ENCODE measurements at regions not wholly inside any gene's neighbourhood (a gene's known extent, or its start where the extent isn't known, plus 50 kb on each side); places are given as distances from the start of the nearest gene placed in this dataset.
A peak's percentile ranks its signal among the peaks of the same experiment; 100 is the strongest.

DNA sequence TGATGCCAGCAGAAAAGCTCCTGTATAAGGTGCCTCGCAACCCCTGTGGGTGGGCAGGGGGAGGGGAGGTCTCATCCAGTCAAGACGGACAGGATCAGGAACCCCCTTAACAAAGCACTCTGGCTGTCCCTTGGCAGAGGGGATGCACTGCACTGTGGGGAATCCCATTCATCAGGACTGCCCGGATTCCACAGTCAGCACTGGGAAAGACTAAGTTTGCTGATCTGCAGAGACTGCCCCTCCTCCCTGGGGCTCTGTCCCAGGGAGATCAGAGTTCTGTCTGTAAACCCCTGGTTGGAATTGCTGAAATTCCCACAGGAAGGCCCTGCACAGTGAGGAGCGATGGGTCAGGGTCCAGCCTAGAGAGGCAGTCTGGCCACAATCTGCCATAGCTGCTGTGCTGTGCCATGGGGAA lies 149.5 kb upstream of the RBBP8 start:
- no peaks in the 10 kb centered on the region for H3K36me3 Mint-ChIP-seq
- no peaks in the 10 kb centered on the region for H3K9me3 Mint-ChIP-seq
- H3K27ac Mint-ChIP-seq: no peak overlapping the region
- peaks cover 7% of the 10 kb centered on the region for H3K27me3 Mint-ChIP-seq
- no peak overlapping the region for H3K4me3 Mint-ChIP-seq
- H3K4me1 Mint-ChIP-seq: no peaks in the 10 kb centered on the region

DNA sequence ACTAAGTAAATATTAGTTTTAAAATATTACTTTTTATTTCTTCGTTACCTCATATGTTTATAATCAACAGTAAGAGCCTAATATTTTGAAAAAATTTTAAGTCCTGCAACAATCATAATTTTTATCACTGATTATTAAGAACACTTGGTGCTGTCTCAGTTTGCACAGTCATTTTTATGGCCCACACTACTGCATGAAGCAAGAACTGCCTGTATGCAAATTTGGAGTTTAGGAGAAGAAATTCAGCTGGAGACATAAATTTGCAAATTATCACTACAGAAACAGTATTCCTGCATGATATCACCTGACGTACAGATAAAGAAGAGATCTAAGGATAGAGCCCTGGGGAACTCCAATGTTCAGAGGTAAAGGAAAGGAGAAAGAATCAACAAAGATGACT lies 144.1 kb upstream of the RBBP8 start:
- Mint-ChIP-seq H3K27ac (no peak overlapping the region), H3K9me3 (no peaks in the 10 kb centered on the region), H3K4me3 (no peak overlapping the region), H3K4me1 (peaks cover 9 to 22% (median 16%) of the 10 kb centered on the region in 3 donors), H3K36me3 (no peaks in the 10 kb centered on the region), H3K27me3 (peaks cover 7% of the 10 kb centered on the region)

DNA sequence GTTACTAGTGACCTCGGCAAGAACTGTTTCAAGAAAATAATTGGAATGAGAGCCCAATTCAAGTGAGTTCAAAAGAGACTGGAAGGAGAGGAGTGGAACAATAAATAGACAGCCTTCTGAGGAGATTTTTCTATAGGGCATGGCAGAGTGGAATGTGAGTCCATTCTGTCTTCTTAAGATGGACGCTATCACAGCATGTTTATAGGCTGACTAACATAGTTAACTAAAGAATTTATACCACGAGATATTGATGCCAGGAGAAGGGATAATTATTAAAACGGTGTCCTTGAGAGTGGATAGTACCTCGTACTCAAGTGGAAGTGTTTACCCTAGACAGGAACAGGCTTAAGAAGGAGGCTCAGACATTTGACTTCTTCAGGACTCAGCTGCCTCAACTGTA lies 143.5 kb upstream of the RBBP8 start:
- no peaks in the 10 kb centered on the region for H3K9me3 Mint-ChIP-seq
- no peak overlapping the region for H3K27ac Mint-ChIP-seq
- peaks cover 9 to 22% (median 16%) of the 10 kb centered on the region in 3 donors for H3K4me1 Mint-ChIP-seq

GRCh38 chr18:22790545-22791309 lies 142.4 kb upstream of the RBBP8 start:
- Mint-ChIP-seq H3K4me3 (peak overlapping the region in 2 of 4 donors; percentile 39 to 74), H3K36me3 (no peaks in the 10 kb centered on the region), H3K27ac (no peak overlapping the region), H3K9me3 (no peaks in the 10 kb centered on the region), H3K27me3 (peaks cover 7% of the 10 kb centered on the region), H3K4me1 (peaks cover 9 to 22% (median 16%) of the 10 kb centered on the region in 3 donors)

More for the DNA sequence above, 143.5 kb upstream of the RBBP8 start:
- no peak overlapping the region for H3K4me3 Mint-ChIP-seq
- H3K36me3 Mint-ChIP-seq: no peaks in the 10 kb centered on the region
- peaks cover 7% of the 10 kb centered on the region for H3K27me3 Mint-ChIP-seq

DNA sequence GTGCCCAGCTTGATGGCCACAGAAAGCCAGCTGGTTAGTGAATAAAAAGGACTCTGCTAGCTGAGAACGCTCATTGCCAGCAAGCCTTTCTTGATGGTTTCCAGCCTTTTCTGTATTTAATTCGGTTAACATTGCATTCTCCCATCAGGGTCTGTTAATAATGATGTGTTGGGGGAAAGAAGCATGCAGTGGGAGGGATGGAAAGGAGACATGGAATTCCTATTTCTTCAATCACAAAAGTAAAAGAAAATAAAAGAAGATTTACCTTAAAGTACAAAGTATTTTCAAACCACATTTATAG lies 141.9 kb upstream of the RBBP8 start:
- Mint-ChIP-seq H3K27ac (no peak overlapping the region), H3K9me3 (no peaks in the 10 kb centered on the region), H3K4me1 (peaks cover 9 to 22% (median 16%) of the 10 kb centered on the region in 3 donors), H3K4me3 (peak overlapping the region in 2 of 4 donors; percentile 39 to 74), H3K27me3 (peaks cover 7% of the 10 kb centered on the region), H3K36me3 (no peaks in the 10 kb centered on the region)

- H3K36me3 Mint-ChIP-seq: no peaks in the 10 kb centered on the region
These were observed 137.0 kb upstream of the RBBP8 start for GRCh38 chr18:22796113-22796512.

DNA sequence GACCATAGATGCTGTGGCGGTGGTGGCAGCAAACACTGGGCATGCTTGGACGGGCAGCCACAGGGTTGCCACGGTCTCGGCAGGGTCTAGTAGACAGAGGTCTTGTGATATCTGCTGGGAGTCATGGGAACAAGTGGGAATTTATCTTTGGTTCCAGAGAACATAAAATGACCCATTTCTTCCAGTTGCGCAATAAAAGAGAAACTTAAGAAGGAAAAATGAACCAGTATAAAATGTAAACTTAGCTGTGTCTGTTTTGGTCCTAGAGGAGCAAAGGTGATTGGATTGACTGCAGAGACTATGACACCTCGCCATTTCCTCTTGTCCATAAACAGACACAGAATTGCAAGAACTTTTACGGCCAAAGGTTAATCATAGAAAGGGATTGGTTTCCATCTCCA lies 132.6 kb upstream of the RBBP8 start:
- H3K27ac Mint-ChIP-seq: no peak overlapping the region
- H3K4me1 Mint-ChIP-seq: peaks cover 0 to 3% (median 1%) of the 10 kb centered on the region in 3 donors
- H3K36me3 Mint-ChIP-seq: no peaks in the 10 kb centered on the region
- H3K4me3 Mint-ChIP-seq: no peak overlapping the region
- no peaks in the 10 kb centered on the region for H3K9me3 Mint-ChIP-seq
- H3K27me3 Mint-ChIP-seq: peaks cover 1% of the 10 kb centered on the region

More at GRCh38 chr18:22796113-22796512, 137.0 kb upstream of the RBBP8 start:
- Mint-ChIP-seq H3K4me3 (no peak overlapping the region), H3K4me1 (peaks cover 0 to 6% (median 4%) of the 10 kb centered on the region in 3 donors), H3K27me3 (peaks cover 1% of the 10 kb centered on the region), H3K27ac (no peak overlapping the region), H3K9me3 (no peaks in the 10 kb centered on the region)

DNA sequence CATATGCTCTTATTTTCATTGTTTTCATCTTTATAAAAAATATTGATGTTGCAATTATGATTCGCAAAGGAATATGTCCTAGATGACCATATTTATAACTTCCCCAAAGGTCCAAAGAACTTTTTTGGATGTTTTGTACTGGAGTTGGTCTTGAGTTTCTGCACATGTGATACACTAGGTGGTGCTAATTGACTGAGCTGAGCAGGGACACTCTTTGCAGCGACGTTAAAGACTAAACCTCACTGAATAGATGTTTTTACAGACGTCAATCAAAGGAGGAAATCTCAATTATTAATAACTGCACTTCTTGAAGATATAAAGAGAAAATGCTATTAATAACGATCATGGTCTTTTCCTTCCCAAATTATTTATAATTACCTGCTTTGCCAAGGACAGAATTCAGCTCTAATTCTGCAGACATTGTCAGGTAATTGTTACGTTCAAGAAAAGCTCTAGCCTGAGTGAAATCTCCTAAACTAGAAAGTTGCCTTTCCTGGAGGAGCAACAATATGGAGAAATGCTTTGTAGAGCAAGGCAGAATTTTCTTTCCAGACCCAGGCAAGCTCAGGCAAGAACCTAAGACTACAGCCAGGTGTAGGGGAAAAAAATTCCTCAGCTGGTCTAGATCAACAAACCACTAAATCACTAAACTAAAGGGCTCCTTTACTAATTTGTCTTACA lies 119.3 kb upstream of the RBBP8 start:
- peak overlapping the region in 1 of 3 donors; percentile 67 for H3K27ac Mint-ChIP-seq
- H3K4me3 Mint-ChIP-seq: no peak overlapping the region
- no peaks in the 10 kb centered on the region for H3K4me1 Mint-ChIP-seq
- peaks cover 0 to 2% (median 0%) of the 10 kb centered on the region in 3 donors for H3K9me3 Mint-ChIP-seq
- H3K36me3 Mint-ChIP-seq: no peaks in the 10 kb centered on the region
- H3K27me3 Mint-ChIP-seq: peaks cover 12% of the 10 kb centered on the region

- no peaks in the 10 kb centered on the region for H3K36me3 Mint-ChIP-seq
- no peak overlapping the region for H3K27ac Mint-ChIP-seq
- no peaks in the 10 kb centered on the region for H3K4me1 Mint-ChIP-seq
- peaks cover 12% of the 10 kb centered on the region for H3K27me3 Mint-ChIP-seq
- peaks cover 0 to 2% (median 0%) of the 10 kb centered on the region in 3 donors for H3K9me3 Mint-ChIP-seq
- no peak overlapping the region for H3K4me3 Mint-ChIP-seq
These were observed 118.8 kb upstream of the RBBP8 start for GRCh38 chr18:22814329-22814703.

DNA sequence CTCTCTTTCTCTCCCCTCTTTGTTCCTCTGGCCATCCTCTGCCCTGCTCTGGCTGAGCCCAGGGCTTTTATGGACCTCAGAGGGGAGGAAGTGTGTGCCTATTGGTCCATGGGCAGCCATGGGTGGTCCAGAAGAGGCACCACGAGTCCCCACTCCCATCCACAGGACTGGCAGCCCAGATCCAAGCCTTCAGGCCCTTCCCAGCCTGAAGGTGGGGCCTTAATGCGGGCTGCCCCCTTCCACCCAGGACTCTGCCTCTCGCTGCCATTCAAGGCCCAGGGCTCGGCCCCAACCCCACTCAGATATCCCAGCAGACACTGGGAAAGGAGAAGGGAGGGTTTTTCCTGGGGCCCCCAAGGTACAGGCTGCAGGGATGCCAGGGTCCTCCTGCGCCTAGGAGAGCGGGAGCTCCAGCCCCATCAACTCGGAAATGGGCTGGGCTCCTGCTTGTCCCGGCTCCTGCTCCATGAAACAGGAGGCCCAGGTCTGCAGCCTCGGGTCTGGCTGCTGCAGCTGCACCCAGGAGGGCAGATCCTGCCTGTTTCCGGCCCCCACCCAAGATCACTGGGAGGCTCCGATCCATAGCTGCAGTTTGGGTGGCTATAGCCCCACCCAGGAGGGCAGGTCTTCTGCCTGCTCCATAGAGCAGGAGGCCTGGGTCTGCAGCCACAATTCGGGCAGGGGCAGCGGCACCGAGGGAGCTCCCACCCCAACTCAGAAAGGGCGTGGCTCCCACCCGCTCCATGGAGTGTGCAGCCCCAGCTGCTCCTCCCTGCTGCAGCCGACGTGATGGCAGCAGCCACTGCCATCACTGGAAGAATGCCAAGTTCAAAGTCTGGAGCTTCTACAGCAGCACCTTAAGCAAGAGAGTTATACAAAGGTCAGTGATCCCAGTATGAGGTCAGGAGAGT lies 116.6 kb upstream of the RBBP8 start:
- Mint-ChIP-seq H3K27ac (no peak overlapping the region), H3K36me3 (no peaks in the 10 kb centered on the region), H3K27me3 (peaks cover 10% of the 10 kb centered on the region), H3K9me3 (no peaks in the 10 kb centered on the region), H3K4me1 (no peaks in the 10 kb centered on the region), H3K4me3 (no peak overlapping the region)

DNA sequence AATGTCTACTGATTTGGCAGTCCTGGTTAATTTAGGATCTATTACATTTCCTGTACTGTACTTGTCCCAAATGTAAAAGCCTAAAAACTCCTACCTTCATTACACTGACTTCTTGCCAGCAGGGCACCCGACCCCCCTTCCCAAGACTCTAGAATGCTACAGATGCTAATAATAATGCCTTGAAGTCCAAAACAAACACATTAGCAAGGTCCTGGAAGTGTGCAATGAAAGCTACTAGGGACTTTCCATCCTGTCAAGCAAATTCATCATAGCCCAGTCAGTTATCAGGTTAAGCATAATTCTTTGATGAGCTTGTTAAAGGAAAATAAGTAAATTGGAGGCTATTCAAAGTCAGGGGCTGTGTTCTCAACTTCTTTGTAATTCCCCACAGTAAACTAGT lies 115.3 kb upstream of the RBBP8 start:
- Mint-ChIP-seq H3K36me3 (no peaks in the 10 kb centered on the region), H3K4me1 (no peaks in the 10 kb centered on the region), H3K27ac (no peak overlapping the region), H3K9me3 (no peaks in the 10 kb centered on the region), H3K27me3 (peaks cover 10% of the 10 kb centered on the region), H3K4me3 (no peak overlapping the region)

DNA sequence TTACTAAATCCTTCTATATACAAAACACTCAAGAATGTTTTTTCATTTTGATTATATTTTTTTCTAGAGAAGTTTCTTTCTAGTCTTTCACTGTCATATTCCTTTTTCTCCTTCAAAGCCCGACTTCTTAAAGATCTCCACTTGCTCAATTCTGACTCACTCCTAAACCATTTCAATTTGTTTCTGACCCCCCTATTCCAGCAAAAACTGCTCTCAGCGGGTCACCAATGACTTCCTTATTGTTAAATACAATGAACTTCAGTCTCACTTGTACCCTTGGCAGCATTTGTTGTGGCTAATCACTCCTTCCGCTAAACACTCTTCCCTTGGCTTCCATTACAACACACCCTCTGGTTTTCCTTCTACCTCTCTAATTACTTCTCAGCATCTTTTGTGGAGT lies 111.1 kb upstream of the RBBP8 start:
- Mint-ChIP-seq H3K9me3 (no peaks in the 10 kb centered on the region), H3K4me3 (no peak overlapping the region), H3K27ac (no peak overlapping the region)

DNA sequence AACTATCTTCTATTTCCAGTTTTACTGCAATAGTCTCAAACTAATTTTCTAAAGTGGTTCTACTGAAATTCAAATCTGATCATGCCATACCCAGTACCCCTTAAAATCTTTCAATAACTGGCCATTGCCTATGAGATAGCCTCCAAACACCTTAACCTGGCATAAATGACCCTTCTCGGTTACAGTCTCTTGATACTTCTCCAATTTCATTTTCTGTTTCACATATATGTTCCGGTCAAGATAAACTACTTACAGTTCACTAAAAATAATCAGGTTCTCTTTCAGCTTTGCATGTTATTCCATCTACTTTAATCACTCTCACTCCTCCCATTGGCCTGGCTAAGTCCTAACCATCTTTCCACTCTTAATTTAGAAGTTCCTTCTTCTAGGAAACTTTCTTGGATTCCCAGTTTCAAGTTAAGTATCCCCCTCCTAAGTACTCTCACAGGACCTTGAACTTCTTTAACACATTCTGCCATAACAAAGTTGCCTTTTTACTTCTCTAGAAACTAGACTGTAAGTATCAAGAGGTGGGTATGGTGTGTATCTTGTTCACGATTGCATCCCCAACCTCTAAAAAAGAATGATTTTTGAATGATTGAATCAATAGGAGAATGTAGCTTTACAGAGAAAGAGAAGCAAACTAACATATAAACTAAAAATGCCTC lies 110.2 kb upstream of the RBBP8 start:
- no peaks in the 10 kb centered on the region for H3K36me3 Mint-ChIP-seq
- H3K27me3 Mint-ChIP-seq: peaks cover 2% of the 10 kb centered on the region
- peaks cover 0 to 5% (median 0%) of the 10 kb centered on the region in 3 donors for H3K9me3 Mint-ChIP-seq
- H3K4me1 Mint-ChIP-seq: no peaks in the 10 kb centered on the region
- no peak overlapping the region for H3K27ac Mint-ChIP-seq
- no peak overlapping the region for H3K4me3 Mint-ChIP-seq

More for the DNA sequence above, 111.1 kb upstream of the RBBP8 start:
- Mint-ChIP-seq H3K4me1 (no peaks in the 10 kb centered on the region), H3K36me3 (no peaks in the 10 kb centered on the region), H3K27me3 (peaks cover 2% of the 10 kb centered on the region)

GRCh38 chr18:22826726-22827125 lies 106.4 kb upstream of the RBBP8 start:
- Mint-ChIP-seq H3K9me3 (peaks cover 0 to 5% (median 0%) of the 10 kb centered on the region in 3 donors), H3K4me1 (no peaks in the 10 kb centered on the region), H3K36me3 (no peaks in the 10 kb centered on the region), H3K27ac (no peak overlapping the region), H3K4me3 (no peak overlapping the region), H3K27me3 (peaks cover 6% of the 10 kb centered on the region)

GRCh38 chr18:22827216-22827615 lies 105.9 kb upstream of the RBBP8 start:
- Mint-ChIP-seq H3K27me3 (peaks cover 6% of the 10 kb centered on the region), H3K9me3 (peaks cover 0 to 5% (median 0%) of the 10 kb centered on the region in 3 donors), H3K36me3 (no peaks in the 10 kb centered on the region), H3K27ac (no peak overlapping the region), H3K4me3 (no peak overlapping the region), H3K4me1 (no peaks in the 10 kb centered on the region)
